Epithelial cell of prostate (primary cell): ENCODE measurements at regions not wholly inside any gene's neighbourhood (a gene's known extent, or its start where the extent isn't known, plus 50 kb on each side); places are given as distances from the start of the nearest gene placed in this dataset.

Experiments used
- DNase-seq: peaks from one replicate; pipeline ENCODE4 v3.0.0-alpha.2; 2011; ENCODE audit warnings: low read depth, low spot score
- H3K27ac ChIP-seq: fragments of 450-650 bp; 2 replicates; pipeline ENCODE4 v1.5.1; 2017; ENCODE audit warnings: mild to moderate bottlenecking

- H3K27ac ChIP-seq, result no peak overlapping the region
- DNase-seq, result no peak
These were observed 189.0 kb upstream of the BLID start for GRCh38 chr11:122304973-122305372.

GRCh38 chr11:122304306-122304705 is 188.3 kb upstream of the BLID start:
- H3K27ac ChIP-seq, result no peak overlapping the region

GRCh38 chr11:122294041-122294440 is 178.0 kb upstream of the BLID start:
- no peak overlapping the region for H3K27ac ChIP-seq
- DNase-seq, result no peak

More at GRCh38 chr11:122304306-122304705, 188.3 kb upstream of the BLID start:
- no peak for DNase-seq

GRCh38 chr11:122293296-122294023 is 177.4 kb upstream of the BLID start:
- DNase-seq, result no peak

GRCh38 chr11:122287401-122287800 is 171.4 kb upstream of the BLID start:
- DNase-seq, result no peak
- H3K27ac ChIP-seq, result no peak overlapping the region

More at GRCh38 chr11:122293296-122294023, 177.4 kb upstream of the BLID start:
- H3K27ac ChIP-seq, result no peak overlapping the region

GRCh38 chr11:122285070-122285988 is 169.3 kb upstream of the BLID start:
- no peak overlapping the region for H3K27ac ChIP-seq

GRCh38 chr11:122280870-122281269 is 164.9 kb upstream of the BLID start:
- no peak for DNase-seq
- H3K27ac ChIP-seq, result no peak overlapping the region

More at GRCh38 chr11:122285070-122285988, 169.3 kb upstream of the BLID start:
- DNase-seq, result no peak

- H3K27ac ChIP-seq, result no peak overlapping the region
- no peak for DNase-seq
These were observed 163.2 kb upstream of the BLID start for GRCh38 chr11:122279194-122279593.

- H3K27ac ChIP-seq, result no peak overlapping the region
- no peak for DNase-seq
These were observed 161.5 kb upstream of the BLID start for GRCh38 chr11:122277493-122277892.

- DNase-seq, result no peak
- no peak overlapping the region for H3K27ac ChIP-seq
These were observed 160.2 kb upstream of the BLID start for GRCh38 chr11:122276221-122276620.

- no peak overlapping the region for H3K27ac ChIP-seq
These were observed 159.5 kb upstream of the BLID start for GRCh38 chr11:122275508-122275907.

GRCh38 chr11:122273476-122274191 is 157.6 kb upstream of the BLID start:
- no peak for DNase-seq
- H3K27ac ChIP-seq, result no peak overlapping the region

More at GRCh38 chr11:122275508-122275907, 159.5 kb upstream of the BLID start:
- DNase-seq, result no peak

GRCh38 chr11:122271745-122272144 is 155.7 kb upstream of the BLID start:
- H3K27ac ChIP-seq, result no peak overlapping the region

GRCh38 chr11:122271137-122271536 is 155.1 kb upstream of the BLID start:
- DNase-seq, result no peak
- no peak overlapping the region for H3K27ac ChIP-seq

More at GRCh38 chr11:122271745-122272144, 155.7 kb upstream of the BLID start:
- DNase-seq, result no peak

- H3K27ac ChIP-seq, result no peak overlapping the region
- DNase-seq, result no peak
These were observed 154.5 kb upstream of the BLID start for GRCh38 chr11:122270535-122270934.

GRCh38 chr11:122269824-122270223 is 153.8 kb upstream of the BLID start:
- no peak for DNase-seq
- no peak overlapping the region for H3K27ac ChIP-seq

GRCh38 chr11:122268601-122269130 is 152.7 kb upstream of the BLID start:
- H3K27ac ChIP-seq, result no peak overlapping the region
- DNase-seq, result no peak

GRCh38 chr11:122267602-122268001 is 151.6 kb upstream of the BLID start:
- DNase-seq, result no peak

GRCh38 chr11:122265981-122266380 is 150.0 kb upstream of the BLID start:
- DNase-seq, result no peak
- H3K27ac ChIP-seq, result no peak overlapping the region

More at GRCh38 chr11:122267602-122268001, 151.6 kb upstream of the BLID start:
- H3K27ac ChIP-seq, result no peak overlapping the region

- H3K27ac ChIP-seq, result no peak overlapping the region
- DNase-seq, result no peak
These were observed 148.1 kb upstream of the BLID start for GRCh38 chr11:122264121-122264520.
